DOHH2 (cell line): ENCODE measurements at regions not wholly inside any gene's neighbourhood (a gene's known extent, or its start where the extent isn't known, plus 50 kb on each side); places are given as distances from the start of the nearest gene placed in this dataset.

Experiments
- CTCF ChIP-seq: fragments of 200-600 bp; sonication (generic); IDR thresholded peaks from one replicate; pipeline ENCODE4 v1.5.1; 2014; ENCODE audit warnings: antibody characterized with exemption, mild to moderate bottlenecking, low read depth, low read length; ENCODE audit not compliant: poor library complexity, severe bottlenecking
- EZH2phosphoT487 ChIP-seq: fragments of 200-600 bp; sonication (generic); IDR thresholded peaks from 2 replicates; pipeline ENCODE4 v1.6.1; 2017; ENCODE audit warnings: borderline replicate concordance, mild to moderate bottlenecking, antibody characterized with exemption, low read length, moderate library complexity, mixed read lengths

DNA sequence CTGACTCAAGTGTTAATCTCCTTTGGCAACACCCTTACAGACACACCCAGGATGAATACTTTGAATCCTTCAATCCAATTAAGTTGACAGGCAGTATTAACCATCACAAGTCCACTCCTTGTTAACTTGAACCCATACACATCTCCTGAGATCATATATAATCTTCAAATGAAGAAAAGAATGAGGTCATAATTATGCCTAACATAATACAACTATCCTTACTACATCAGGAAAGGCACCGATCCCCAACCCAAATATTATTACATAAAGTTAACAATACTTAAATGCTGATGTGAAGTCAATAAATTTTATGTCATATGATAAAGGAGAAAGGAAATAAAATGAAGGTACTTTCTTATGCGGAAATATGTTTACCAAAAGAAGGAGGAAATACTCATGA, 649.9 kb downstream of the KCNJ2 start:
- no peak for TF ChIP-seq CTCF
- no peak for TF ChIP-seq EZH2phosphoT487
